22Rv1 (cell line): ENCODE measurements at regions not wholly inside any gene's neighbourhood (a gene's known extent, or its start where the extent isn't known, plus 50 kb on each side); places are given as distances from the start of the nearest gene placed in this dataset.

Source experiments
- ZFX ChIP-seq: fragments of 450-650 bp; IDR thresholded peaks from 2 replicates; pipeline ENCODE4 v1.6.1; 2017; ENCODE audit warnings: antibody characterized with exemption, borderline replicate concordance
- TF ChIP-seq, protein P1 (sequence below): fragments of 450-650 bp; IDR thresholded peaks from 2 replicates; pipeline ENCODE4 v1.5.1; 2017; ENCODE audit warnings: mild to moderate bottlenecking

DNA sequence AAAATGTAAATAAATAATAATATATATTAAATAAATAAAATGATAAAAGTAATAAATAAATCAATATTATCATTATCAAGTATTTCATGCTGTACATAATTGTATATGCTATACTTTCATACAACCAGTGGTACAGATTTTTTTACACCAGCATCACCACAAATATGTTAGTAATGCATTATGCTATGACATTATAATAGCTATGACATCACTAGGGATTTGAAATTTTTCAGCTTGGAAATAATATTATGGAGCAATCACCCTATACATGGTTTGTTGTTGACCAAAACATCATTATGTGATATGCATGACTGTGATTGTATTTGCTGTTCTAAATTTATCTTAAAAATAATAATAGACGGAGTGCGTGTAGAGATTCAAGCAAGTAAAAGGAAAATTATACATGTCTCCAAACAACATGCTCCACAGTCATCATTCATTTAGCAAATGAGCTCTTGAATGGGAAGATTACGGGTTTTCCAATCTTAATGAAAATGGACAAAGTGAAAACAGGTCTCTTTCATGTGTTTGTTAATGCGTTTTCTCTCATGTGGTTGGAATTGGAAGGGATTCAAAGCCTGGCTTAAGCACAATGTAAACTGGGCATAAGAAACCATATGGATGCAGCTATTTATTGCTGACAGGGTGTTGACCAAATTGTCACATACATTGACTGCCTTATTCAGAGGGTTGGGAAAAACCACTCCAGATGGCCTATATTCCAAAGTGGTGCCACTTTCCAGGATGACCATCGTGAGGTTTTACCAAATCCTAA is 643.0 kb upstream of the RGMB start:
- TF ChIP-seq, protein P1, sequence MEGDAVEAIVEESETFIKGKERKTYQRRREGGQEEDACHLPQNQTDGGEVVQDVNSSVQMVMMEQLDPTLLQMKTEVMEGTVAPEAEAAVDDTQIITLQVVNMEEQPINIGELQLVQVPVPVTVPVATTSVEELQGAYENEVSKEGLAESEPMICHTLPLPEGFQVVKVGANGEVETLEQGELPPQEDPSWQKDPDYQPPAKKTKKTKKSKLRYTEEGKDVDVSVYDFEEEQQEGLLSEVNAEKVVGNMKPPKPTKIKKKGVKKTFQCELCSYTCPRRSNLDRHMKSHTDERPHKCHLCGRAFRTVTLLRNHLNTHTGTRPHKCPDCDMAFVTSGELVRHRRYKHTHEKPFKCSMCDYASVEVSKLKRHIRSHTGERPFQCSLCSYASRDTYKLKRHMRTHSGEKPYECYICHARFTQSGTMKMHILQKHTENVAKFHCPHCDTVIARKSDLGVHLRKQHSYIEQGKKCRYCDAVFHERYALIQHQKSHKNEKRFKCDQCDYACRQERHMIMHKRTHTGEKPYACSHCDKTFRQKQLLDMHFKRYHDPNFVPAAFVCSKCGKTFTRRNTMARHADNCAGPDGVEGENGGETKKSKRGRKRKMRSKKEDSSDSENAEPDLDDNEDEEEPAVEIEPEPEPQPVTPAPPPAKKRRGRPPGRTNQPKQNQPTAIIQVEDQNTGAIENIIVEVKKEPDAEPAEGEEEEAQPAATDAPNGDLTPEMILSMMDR, result no peak
- no peak for TF ChIP-seq ZFX
